NK-92 treated with Interleukin-12 subunit alpha and Interleukin-12 subunit beta, amount 100 ng/mL, for 24 hours (cell line): ENCODE measurements at regions not wholly inside any gene's neighbourhood (a gene's known extent, or its start where the extent isn't known, plus 50 kb on each side); places are given as distances from the start of the nearest gene placed in this dataset.

Source experiments
- DNase-seq: peaks from one replicate; lab custom pipeline; 2025; lab: John Stamatoyannopoulos, UW

- DNase-seq: no peak
These were observed 147.9 kb downstream of the IMPG2 start for GRCh38 chr3:101172516-101172915.

- no peak for DNase-seq
These were observed 148.6 kb downstream of the IMPG2 start for GRCh38 chr3:101171681-101172191.

GRCh38 chr3:101170806-101171558 is 149.4 kb downstream of the IMPG2 start:
- no peak for DNase-seq

GRCh38 chr3:101170062-101170771 is 150.2 kb downstream of the IMPG2 start:
- DNase-seq: no peak

- DNase-seq: no peak
These were observed 150.9 kb downstream of the IMPG2 start for GRCh38 chr3:101169516-101169915.

- no peak for DNase-seq
These were observed 153.0 kb downstream of the IMPG2 start for GRCh38 chr3:101167376-101167775.

GRCh38 chr3:101166150-101166549 is 154.2 kb downstream of the IMPG2 start:
- DNase-seq: no peak

GRCh38 chr3:101163554-101163953 is 156.8 kb downstream of the IMPG2 start:
- DNase-seq: no peak

GRCh38 chr3:101159478-101159877 is 160.9 kb downstream of the IMPG2 start:
- no peak for DNase-seq

GRCh38 chr3:101158374-101158773 is 162.0 kb downstream of the IMPG2 start:
- DNase-seq: no peak

GRCh38 chr3:101156787-101157345 is 163.5 kb downstream of the IMPG2 start:
- no peak for DNase-seq

GRCh38 chr3:101155825-101156224 is 162.6 kb upstream of the ABI3BP start:
- DNase-seq: no peak

- no peak for DNase-seq
These were observed 161.2 kb upstream of the ABI3BP start for GRCh38 chr3:101154401-101154800.

- no peak for DNase-seq
These were observed 158.2 kb upstream of the ABI3BP start for GRCh38 chr3:101151286-101151913.

- no peak for DNase-seq
These were observed 157.3 kb upstream of the ABI3BP start for GRCh38 chr3:101150504-101150903.

GRCh38 chr3:101149707-101150106 is 156.5 kb upstream of the ABI3BP start:
- DNase-seq: no peak

- DNase-seq: no peak
These were observed 156.0 kb upstream of the ABI3BP start for GRCh38 chr3:101149251-101149650.

GRCh38 chr3:101148001-101148400 is 154.8 kb upstream of the ABI3BP start:
- DNase-seq: no peak

GRCh38 chr3:101146946-101147345 is 153.7 kb upstream of the ABI3BP start:
- no peak for DNase-seq

GRCh38 chr3:101144105-101144504 is 150.9 kb upstream of the ABI3BP start:
- DNase-seq: no peak

GRCh38 chr3:101143012-101143411 is 149.8 kb upstream of the ABI3BP start:
- DNase-seq: no peak

GRCh38 chr3:101142160-101142559 is 148.9 kb upstream of the ABI3BP start:
- DNase-seq: no peak

- DNase-seq: no peak
These were observed 147.9 kb upstream of the ABI3BP start for GRCh38 chr3:101141135-101141534.
